GM13976 (cell line): ENCODE measurements at regions not wholly inside any gene's neighbourhood (a gene's known extent, or its start where the extent isn't known, plus 50 kb on each side); places are given as distances from the start of the nearest gene placed in this dataset.

Experiments used
- DNase-seq: peaks from one replicate; pipeline ENCODE4 v3.0.0; 2012; ENCODE audit warnings: low spot score
- in situ Hi-C: fragments of 300-500 bp; cut with MboI; formaldehyde crosslinking; loops from one replicate; pipeline ENCODE4 v1.12.0; 2022; ENCODE audit warnings: low sequenced_read_pairs, mixed read lengths, inconsistent platforms; ENCODE audit not compliant: unreplicated experiment
- TF ChIP-seq, protein P1 (sequence below): IDR thresholded peaks from 2 replicates; pipeline ENCODE4 v1.5.1; 2012; ENCODE audit warnings: borderline replicate concordance, mild to moderate bottlenecking; ENCODE audit not compliant: insufficient read depth; ENCODE audit errors: extremely low read depth, missing control alignments, control extremely low read depth

DNA sequence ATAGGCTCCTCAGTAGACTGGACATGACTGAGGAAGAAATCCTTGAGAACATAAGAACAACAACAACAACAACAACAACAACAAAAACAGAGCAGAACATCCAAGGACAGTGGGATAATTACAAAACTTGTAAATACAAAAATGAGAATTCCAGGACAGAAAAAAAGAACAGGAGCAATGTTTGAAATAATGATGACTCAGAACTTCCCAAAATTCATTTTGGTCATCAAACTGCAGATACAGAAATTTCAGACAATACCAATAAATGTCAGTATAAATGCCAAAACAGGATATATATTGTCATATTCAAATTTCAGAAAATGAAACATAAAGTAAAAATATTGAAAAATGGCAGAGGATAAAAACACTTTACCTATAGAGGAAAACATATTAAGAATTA, 259.0 kb downstream of the TRIM36 start:
- TF ChIP-seq, protein P1, sequence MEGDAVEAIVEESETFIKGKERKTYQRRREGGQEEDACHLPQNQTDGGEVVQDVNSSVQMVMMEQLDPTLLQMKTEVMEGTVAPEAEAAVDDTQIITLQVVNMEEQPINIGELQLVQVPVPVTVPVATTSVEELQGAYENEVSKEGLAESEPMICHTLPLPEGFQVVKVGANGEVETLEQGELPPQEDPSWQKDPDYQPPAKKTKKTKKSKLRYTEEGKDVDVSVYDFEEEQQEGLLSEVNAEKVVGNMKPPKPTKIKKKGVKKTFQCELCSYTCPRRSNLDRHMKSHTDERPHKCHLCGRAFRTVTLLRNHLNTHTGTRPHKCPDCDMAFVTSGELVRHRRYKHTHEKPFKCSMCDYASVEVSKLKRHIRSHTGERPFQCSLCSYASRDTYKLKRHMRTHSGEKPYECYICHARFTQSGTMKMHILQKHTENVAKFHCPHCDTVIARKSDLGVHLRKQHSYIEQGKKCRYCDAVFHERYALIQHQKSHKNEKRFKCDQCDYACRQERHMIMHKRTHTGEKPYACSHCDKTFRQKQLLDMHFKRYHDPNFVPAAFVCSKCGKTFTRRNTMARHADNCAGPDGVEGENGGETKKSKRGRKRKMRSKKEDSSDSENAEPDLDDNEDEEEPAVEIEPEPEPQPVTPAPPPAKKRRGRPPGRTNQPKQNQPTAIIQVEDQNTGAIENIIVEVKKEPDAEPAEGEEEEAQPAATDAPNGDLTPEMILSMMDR = no peak
- in situ Hi-C loops = no loop called here

DNA sequence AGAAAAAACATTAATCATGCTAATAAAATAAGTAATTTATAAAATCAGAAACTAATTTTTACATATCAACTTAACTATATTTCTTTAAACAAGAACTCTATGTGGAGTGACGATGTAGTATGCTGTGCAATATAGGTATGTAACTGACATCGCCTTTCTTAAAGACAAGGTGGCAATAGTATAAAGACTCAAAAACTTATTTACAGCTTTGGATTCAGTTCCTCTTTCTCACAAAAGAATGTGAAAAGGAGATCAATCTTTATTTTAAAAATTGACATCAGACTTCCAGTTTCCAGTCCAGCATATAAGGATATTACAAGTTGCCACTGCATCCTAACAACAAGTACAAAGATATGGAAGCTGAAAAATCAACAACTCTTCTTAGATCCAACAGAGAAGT, 260.3 kb downstream of the TRIM36 start:
- TF ChIP-seq, protein P1 = no peak
- DNase-seq = no peak
- in situ Hi-C loops = no loop called here

More for the DNA sequence above, 259.0 kb downstream of the TRIM36 start:
- DNase-seq = no peak

DNA sequence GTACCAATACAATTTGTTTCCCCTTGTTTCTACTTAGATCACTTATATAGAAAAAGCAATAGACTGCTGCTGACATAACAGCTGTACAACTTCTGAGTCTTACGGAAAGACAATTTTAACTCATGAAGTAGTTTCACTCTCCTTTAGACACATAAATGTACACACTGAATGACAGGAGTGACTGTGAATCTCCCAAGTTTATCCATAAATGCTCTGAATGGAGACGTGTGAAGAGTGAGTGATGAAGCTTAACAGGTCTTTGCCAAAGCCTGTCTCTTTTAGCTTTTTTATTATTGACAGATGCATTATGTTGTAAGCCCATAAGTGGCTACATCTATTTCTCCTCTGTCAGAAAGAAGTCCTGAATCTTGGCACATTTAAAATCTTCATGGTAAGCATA, 265.9 kb downstream of the TRIM36 start:
- no peak for DNase-seq
- TF ChIP-seq, protein P1 = no peak
- in situ Hi-C loops = no loop called here

DNA sequence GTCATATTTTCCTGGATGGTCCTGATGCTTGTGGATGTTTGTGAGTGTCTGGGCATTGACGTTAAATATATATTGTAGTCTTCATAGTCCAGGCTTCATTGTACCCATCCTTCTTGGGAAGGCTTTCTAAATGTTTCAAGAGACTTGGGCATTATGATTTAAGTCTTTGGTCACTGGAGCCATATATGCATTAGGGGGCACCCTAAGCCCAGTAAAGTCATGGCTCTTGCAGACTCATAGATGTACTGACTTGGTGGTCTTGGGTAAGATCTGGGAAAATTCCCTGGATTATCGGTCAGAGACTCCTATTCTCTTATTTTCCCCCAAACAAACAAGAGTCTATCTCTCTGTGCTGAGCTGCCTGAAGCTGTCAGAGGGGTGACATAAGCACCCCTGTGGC, 271.1 kb downstream of the TRIM36 start:
- no peak for DNase-seq
- TF ChIP-seq, protein P1 = peak; percentile 3
- in situ Hi-C loops = no loop called here

DNA sequence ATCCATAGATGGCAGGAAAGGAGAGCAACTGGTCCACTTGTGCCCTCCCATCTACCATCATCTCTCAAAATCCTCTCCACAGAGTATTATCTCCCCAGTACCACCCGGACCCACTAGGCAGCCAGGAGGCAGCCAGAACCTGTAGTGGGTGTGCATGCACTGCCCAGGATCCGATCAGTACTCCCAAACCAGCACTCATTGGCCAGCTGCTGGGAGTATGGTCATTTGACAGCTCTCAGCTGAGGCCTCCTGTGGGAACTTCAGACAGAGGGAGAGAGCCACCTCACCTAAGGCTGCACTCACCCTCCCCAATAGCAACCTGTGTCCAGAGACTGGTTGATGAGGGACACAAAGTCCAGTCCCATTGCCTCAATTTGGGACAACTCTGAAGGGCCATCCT, 286.0 kb downstream of the TRIM36 start:
- no peak for DNase-seq
- in situ Hi-C loops = no loop called here
- TF ChIP-seq, protein P1 = no peak

DNA sequence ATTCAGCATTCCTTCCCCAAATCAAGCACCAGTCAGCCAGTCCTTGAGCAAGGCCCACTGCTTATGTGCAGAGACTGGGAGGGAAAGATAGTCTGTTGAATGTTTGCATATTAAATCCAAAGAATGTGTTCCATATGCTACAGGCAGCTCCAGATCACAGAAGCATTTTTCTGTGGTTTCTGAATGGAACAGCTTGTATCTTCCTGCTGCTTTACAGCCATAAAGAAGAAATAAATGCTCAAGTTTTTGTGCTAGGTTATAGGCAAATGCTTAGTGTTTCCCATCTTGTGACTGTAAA, 310.3 kb downstream of the TRIM36 start:
- no peak for DNase-seq
- TF ChIP-seq, protein P1 = no peak
- in situ Hi-C loops = no loop called here
